Endothelial cell of umbilical vein (primary cell): ENCODE measurements at regions not wholly inside any gene's neighbourhood (a gene's known extent, or its start where the extent isn't known, plus 50 kb on each side); places are given as distances from the start of the nearest gene placed in this dataset.

Experiments used
- BruUV-seq: library from RNA; stranded (reverse); fragments of 400-500 nt; replicated peaks from 2 replicates; lab custom pipeline; 2021; lab: Mats Ljungman, UMichigan
- CTCF ChIA-PET: fragments of 300-600, 350-600 bp; sonication (Branson Sonifier 250); formaldehyde crosslinking; loops from one replicate; lab custom pipeline; 2021; ENCODE audit warnings: antibody characterized with exemption, inconsistent platforms; lab: Charles Lee
- POLR2A ChIA-PET: fragments of 300-600, 350-600 bp; sonication (Branson Sonifier 250); formaldehyde crosslinking; loops from one replicate; lab custom pipeline; 2021; ENCODE audit warnings: antibody characterized with exemption, inconsistent platforms; lab: Charles Lee
- DNase-seq: peaks from one replicate; pipeline ENCODE4 v3.0.0-alpha.2; 2011; ENCODE audit warnings: low read depth, low spot score
- FAIRE-seq: peaks from 2 replicates; lab custom pipeline; 2011; peaks lifted over from hg19 to GRCh38; lab: Jason Lieb, UNC
- H2AFZ ChIP-seq: 2 replicates; pipeline ENCODE4 v1.6.0; 2012; ENCODE audit warnings: low read depth, low read length, control low read depth, inconsistent platforms
- H3K27ac ChIP-seq: 2 replicates; pipeline ENCODE4 v1.5.1; 2011; ENCODE audit warnings: low read depth, mild to moderate bottlenecking, control low read depth, low read length, moderate library complexity; ENCODE audit not compliant: insufficient read depth
- H3K27me3 ChIP-seq, 2 experiments: 2 replicates each; pipeline versions ENCODE4 v1.6.0 to v1.6.1; 2011; ENCODE audit warnings: low read length in 2 of 2, mixed read lengths in 1 of 2; ENCODE audit not compliant: control insufficient read depth in 2 of 2, insufficient read depth in 2 of 2
- H3K36me3 ChIP-seq, 2 experiments: 2 replicates in 1 of 2; 3 replicates in 1 of 2; pipeline ENCODE4 v1.5.1; 2011; ENCODE audit warnings: low read length in 2 of 2, mild to moderate bottlenecking in 1 of 2, moderate library complexity in 1 of 2; ENCODE audit not compliant: control insufficient read depth in 2 of 2, insufficient read depth in 2 of 2; ENCODE audit errors: extremely low read depth in 1 of 2
- H3K4me1 ChIP-seq: 3 replicates; pipeline ENCODE4 v1.5.1; 2011; ENCODE audit warnings: mild to moderate bottlenecking, low read length; ENCODE audit not compliant: control insufficient read depth, insufficient read depth; ENCODE audit errors: extremely low read depth
- H3K4me2 ChIP-seq: 2 replicates; pipeline ENCODE4 v1.6.1; 2011; ENCODE audit warnings: low read length, control low read depth, mixed read lengths; ENCODE audit not compliant: insufficient read depth
- H3K4me3 ChIP-seq, 3 experiments: fragments of 200-600 bp in 1 of 3; sonication (generic), shearing (Covaris generic) in 1 of 3; replicated peaks in 1 of 3; 2 replicates each; pipeline ENCODE4 v1.5.1; 2011 to 2016; ENCODE audit warnings: control low read depth in 3 of 3, low read length in 3 of 3, mild to moderate bottlenecking in 2 of 3, inconsistent platforms in 1 of 3, low read depth in 1 of 3, moderate library complexity in 1 of 3; ENCODE audit not compliant: insufficient read depth in 1 of 3
- H3K79me2 ChIP-seq: 2 replicates; pipeline ENCODE4 v1.6.0; 2012; ENCODE audit warnings: low read length, inconsistent platforms; ENCODE audit not compliant: control insufficient read depth, insufficient read depth
- H3K9ac ChIP-seq: replicated peaks from 2 replicates; pipeline ENCODE3; 2011; ENCODE audit warnings: low read length, control low read depth; ENCODE audit not compliant: insufficient read depth; ENCODE audit errors: extremely low read depth
- H3K9me1 ChIP-seq: replicated peaks from 3 replicates; pipeline ENCODE4 v1.6.0; 2011; ENCODE audit warnings: mild to moderate bottlenecking, low read length; ENCODE audit not compliant: control insufficient read depth, insufficient read depth; ENCODE audit errors: extremely low read depth
- H3K9me3 ChIP-seq: replicated peaks from 2 replicates; pipeline ENCODE4 v1.5.1; 2012; ENCODE audit warnings: low read length, inconsistent platforms; ENCODE audit not compliant: control insufficient read depth, insufficient read depth
- H4K20me1 ChIP-seq: replicated peaks from 2 replicates; pipeline ENCODE3; 2011; ENCODE audit warnings: mild to moderate bottlenecking, low read length; ENCODE audit not compliant: control insufficient read depth, insufficient read depth; ENCODE audit errors: extremely low read depth
- CTCF ChIP-seq, 2 donors: IDR thresholded peaks; 1 replicate in 1 of 2; 2 replicates in 1 of 2; pipeline ENCODE4 v1.5.1; 2011; ENCODE audit warnings: low read length in 2 of 2, mild to moderate bottlenecking in 2 of 2, moderate library complexity in 2 of 2, control low read depth in 1 of 2, inconsistent platforms in 1 of 2, low read depth in 1 of 2; ENCODE audit not compliant: insufficient read depth in 1 of 2; ENCODE audit errors: extremely low read depth in 1 of 2
- EZH2 ChIP-seq: IDR thresholded peaks from 2 replicates; pipeline ENCODE4 v1.6.1; 2012; ENCODE audit warnings: borderline replicate concordance, low read depth, mild to moderate bottlenecking, moderate library complexity, low read length, inconsistent platforms; ENCODE audit not compliant: severe bottlenecking
- FOS ChIP-seq: IDR thresholded peaks from 2 replicates; pipeline ENCODE4 v1.6.1; 2011; ENCODE audit warnings: mild to moderate bottlenecking, low read length, moderate library complexity, borderline replicate concordance; ENCODE audit not compliant: insufficient read depth
- GATA2 ChIP-seq: IDR thresholded peaks from 2 replicates; pipeline ENCODE4 v1.7.0; 2011; ENCODE audit warnings: low read depth, mild to moderate bottlenecking, moderate library complexity, mixed read lengths, low read length; ENCODE audit not compliant: insufficient read length, insufficient read depth
- JUN ChIP-seq: IDR thresholded peaks from 2 replicates; pipeline ENCODE4 v1.6.1; 2011; ENCODE audit warnings: borderline replicate concordance, low read depth; ENCODE audit not compliant: insufficient read length, insufficient read depth
- MAX ChIP-seq: IDR thresholded peaks from 2 replicates; pipeline ENCODE4 v1.6.1; 2011; ENCODE audit not compliant: insufficient read depth, insufficient read length
- MYC ChIP-seq: IDR thresholded peaks from one replicate; pipeline ENCODE4 v1.6.1; 2011; ENCODE audit warnings: mild to moderate bottlenecking, low read depth, low read length
- POLR2A ChIP-seq: IDR thresholded peaks from 2 replicates; pipeline ENCODE4 v1.6.1; 2012; ENCODE audit warnings: low read depth, mild to moderate bottlenecking, control low read depth, low read length
- POLR2AphosphoS5 ChIP-seq: IDR thresholded peaks from 2 replicates; pipeline ENCODE4 v1.6.1; 2012; ENCODE audit warnings: low read depth, mild to moderate bottlenecking, control low read depth, low read length, moderate library complexity; ENCODE audit not compliant: insufficient read depth
- dilution Hi-C: fragments of 300-500 bp; cut with MboI; formaldehyde crosslinking; loops from one replicate; pipeline ENCODE4 v1.15.0; 2019; ENCODE audit warnings: low sequenced_read_pairs; ENCODE audit not compliant: extremely low pct_ligation_motif_present
- intact Hi-C: fragments of 100-400 bp; cut with micrococcal nuclease; formaldehyde crosslinking; loops from one replicate; pipeline ENCODE4 v1.10.0; 2022

- dilution Hi-C loops: no loop called here
- no peak for FAIRE-seq
- Histone ChIP-seq H3K27me3 (no peaks in the 10 kb centered on the region), H3K9me3 (no peaks in the 10 kb centered on the region), H3K4me3 (no peak overlapping the region), H3K79me2 (no peaks in the 10 kb centered on the region), H3K27ac (no peak overlapping the region), H3K36me3 (no peaks in the 10 kb centered on the region), H3K4me1 (no peaks in the 10 kb centered on the region), H3K9ac (no peak overlapping the region), H3K4me2 (no peak overlapping the region), H3K9me1 (no peaks in the 10 kb centered on the region), H4K20me1 (no peaks in the 10 kb centered on the region), H2AFZ (no peak overlapping the region)
- TF ChIP-seq POLR2AphosphoS5: no peak
- no peak for TF ChIP-seq GATA2
- no peak for TF ChIP-seq POLR2A
- TF ChIP-seq MYC: no peak
- no peak for TF ChIP-seq FOS
- no peak for TF ChIP-seq EZH2
- TF ChIP-seq MAX: no peak
- no peak for TF ChIP-seq CTCF (IDR thresholded peaks at IDR 0.05; ENCODE audit: extremely low read depth in 1 of 2, insufficient read depth in 1 of 2, low read depth in 1 of 2, low read length in 2 of 2)
- no peak for TF ChIP-seq JUN
- no TSS peak for BruUV-seq
- ChIA-PET CTCF (no interaction called here), POLR2A (no interaction called here)
- DNase-seq: no peak
- intact Hi-C loops: no loop called here
Observed at GRCh38 chr12:16675438-16675837, 69.5 kb upstream of the LMO3 start.
